ENCODE measurements at regions not wholly inside any gene's neighbourhood (a gene's known extent, or its start where the extent isn't known, plus 50 kb on each side); places are given as distances from the start of the nearest gene placed in this dataset.

DNA sequence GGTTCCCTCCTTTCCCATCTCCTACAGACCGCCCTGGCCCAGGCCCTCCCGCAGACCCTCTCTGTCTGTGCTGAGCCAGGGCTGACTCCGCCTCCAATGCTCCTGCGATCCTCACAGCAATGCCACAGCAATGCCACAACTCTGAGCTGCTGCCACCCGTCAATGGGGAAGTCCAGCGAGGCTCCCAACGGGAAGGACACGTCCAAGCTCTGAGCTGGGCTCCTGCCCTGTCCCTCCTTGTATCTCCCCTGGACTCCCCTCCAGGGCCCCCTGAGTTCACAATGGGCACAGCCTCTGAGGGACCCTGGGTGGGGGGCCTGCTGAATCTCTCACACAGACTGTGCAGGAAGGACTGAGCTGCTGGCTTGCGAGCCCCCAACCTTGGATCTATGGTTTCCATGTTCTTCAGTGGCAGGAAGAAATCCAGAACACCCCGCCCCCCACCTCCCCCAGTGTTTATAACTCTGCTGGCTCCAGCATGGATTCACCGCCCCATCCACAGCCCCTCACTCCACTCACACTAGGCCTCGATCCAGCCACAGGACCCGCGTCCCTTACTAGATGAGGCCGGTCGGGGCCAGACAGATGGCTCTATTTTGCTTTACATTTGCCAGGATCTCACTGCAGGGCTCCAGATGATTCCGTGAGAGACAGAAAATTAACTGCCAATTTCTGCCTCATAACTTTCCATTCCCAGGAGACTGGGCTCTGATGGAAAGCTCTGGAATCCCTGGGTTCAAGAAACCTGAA is 338.0 kb downstream of the MATN1 start:
- TF ChIP-seq, protein P1, sequence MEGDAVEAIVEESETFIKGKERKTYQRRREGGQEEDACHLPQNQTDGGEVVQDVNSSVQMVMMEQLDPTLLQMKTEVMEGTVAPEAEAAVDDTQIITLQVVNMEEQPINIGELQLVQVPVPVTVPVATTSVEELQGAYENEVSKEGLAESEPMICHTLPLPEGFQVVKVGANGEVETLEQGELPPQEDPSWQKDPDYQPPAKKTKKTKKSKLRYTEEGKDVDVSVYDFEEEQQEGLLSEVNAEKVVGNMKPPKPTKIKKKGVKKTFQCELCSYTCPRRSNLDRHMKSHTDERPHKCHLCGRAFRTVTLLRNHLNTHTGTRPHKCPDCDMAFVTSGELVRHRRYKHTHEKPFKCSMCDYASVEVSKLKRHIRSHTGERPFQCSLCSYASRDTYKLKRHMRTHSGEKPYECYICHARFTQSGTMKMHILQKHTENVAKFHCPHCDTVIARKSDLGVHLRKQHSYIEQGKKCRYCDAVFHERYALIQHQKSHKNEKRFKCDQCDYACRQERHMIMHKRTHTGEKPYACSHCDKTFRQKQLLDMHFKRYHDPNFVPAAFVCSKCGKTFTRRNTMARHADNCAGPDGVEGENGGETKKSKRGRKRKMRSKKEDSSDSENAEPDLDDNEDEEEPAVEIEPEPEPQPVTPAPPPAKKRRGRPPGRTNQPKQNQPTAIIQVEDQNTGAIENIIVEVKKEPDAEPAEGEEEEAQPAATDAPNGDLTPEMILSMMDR (IDR thresholded peaks at IDR 0.05): no peak
- TF ChIP-seq EZH2phosphoT487 (IDR thresholded peaks at IDR 0.05): no peak
- TF ChIP-seq EZH2 (IDR thresholded peaks at IDR 0.05): no peak

Measured in neural progenitor cell (in vitro differentiated cells).